ENCODE measurements at regions not wholly inside any gene's neighbourhood (a gene's known extent, or its start where the extent isn't known, plus 50 kb on each side); places are given as distances from the start of the nearest gene placed in this dataset.

DNA sequence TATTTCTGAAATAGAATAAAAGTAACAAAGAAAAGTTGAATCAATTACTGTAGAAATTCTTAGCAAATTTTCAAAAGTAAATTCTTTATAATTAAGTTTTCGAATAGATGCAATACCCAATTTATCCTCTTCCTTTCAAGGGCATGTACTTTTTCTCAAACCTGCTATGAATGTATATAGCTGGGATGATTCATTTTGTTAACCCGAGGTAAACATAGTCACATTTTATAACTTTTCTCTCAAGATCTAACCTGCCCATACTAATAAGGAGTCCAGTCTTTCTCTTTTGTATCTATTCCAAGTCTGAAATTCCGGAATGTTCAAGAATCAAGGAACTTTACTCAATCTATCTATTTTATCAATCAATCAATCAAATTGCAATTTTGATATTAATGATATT is 1072.9 kb downstream of the REEP3 start:
- Histone ChIP-seq H3K27me3 (no peaks in the 10 kb centered on the region), H3K36me3 (no peaks in the 10 kb centered on the region), H3K4me3 (no peak overlapping the region), H3K27ac (no peak overlapping the region), H3K9me3 (no peaks in the 10 kb centered on the region), H3K4me1 (no peaks in the 10 kb centered on the region)
- WGBS, 2 donors = 70 to 84% methylated on average over 3 of the region's 3 CpGs
- intact Hi-C loops (cut with DNase I) = no loop called here
- TF ChIP-seq POLR2A (IDR thresholded peaks at IDR 0.05) = no peak
- TF ChIP-seq, protein P1, sequence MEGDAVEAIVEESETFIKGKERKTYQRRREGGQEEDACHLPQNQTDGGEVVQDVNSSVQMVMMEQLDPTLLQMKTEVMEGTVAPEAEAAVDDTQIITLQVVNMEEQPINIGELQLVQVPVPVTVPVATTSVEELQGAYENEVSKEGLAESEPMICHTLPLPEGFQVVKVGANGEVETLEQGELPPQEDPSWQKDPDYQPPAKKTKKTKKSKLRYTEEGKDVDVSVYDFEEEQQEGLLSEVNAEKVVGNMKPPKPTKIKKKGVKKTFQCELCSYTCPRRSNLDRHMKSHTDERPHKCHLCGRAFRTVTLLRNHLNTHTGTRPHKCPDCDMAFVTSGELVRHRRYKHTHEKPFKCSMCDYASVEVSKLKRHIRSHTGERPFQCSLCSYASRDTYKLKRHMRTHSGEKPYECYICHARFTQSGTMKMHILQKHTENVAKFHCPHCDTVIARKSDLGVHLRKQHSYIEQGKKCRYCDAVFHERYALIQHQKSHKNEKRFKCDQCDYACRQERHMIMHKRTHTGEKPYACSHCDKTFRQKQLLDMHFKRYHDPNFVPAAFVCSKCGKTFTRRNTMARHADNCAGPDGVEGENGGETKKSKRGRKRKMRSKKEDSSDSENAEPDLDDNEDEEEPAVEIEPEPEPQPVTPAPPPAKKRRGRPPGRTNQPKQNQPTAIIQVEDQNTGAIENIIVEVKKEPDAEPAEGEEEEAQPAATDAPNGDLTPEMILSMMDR (IDR thresholded peaks at IDR 0.05) = no peak
- no peak for DNase-seq

DNA sequence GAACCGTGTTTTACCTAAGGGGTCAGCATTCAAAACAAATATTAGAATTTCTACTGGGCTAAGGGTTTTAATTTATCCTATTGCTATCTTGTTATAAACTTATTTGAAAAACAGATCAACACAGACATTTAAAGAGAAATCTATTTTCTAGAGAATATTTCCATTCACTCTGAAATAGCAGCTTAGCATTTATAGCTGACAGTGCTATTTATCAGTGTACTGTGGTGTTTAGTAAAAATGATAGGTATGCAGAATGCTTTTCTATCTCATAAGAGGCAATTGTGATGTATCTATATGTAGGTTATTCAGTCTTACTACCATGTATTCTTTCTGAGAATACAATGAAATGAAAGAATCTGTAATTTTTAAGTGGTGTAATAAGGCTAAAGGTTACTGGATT is 1077.4 kb downstream of the REEP3 start:
- intact Hi-C loops (cut with DNase I) = no loop called here
- DNase-seq = no peak
- WGBS, 2 donors = 80 to 83% methylated on average over 1 of the region's 1 CpG
- H3K4me3 ChIP-seq = no peak overlapping the region
- H3K27ac ChIP-seq = no peak overlapping the region
- no peaks in the 10 kb centered on the region for H3K9me3 ChIP-seq
- H3K27me3 ChIP-seq = no peaks in the 10 kb centered on the region
- TF ChIP-seq, protein P1 (IDR thresholded peaks at IDR 0.05) = no peak
- no peak for TF ChIP-seq POLR2A (IDR thresholded peaks at IDR 0.05)
- H3K4me1 ChIP-seq = no peaks in the 10 kb centered on the region
- H3K36me3 ChIP-seq = no peaks in the 10 kb centered on the region

DNA sequence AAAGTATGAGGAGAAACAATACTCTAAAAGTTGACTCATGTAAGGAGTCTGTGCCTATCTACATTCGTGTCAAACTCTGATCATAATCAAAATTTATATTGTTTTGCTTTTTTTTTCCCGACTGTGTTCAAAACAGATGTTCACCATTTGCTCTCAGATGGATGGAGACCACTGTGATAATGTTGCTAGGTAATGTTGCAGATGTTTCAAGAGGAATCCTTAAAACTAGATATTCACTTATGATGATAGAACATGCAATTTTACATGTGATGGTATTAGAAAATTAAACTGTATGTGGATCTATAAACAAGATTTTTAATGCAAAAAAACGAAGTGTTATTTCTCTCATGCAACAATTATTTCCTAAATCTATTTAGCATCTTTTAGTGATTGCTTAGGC is 1080.1 kb downstream of the REEP3 start:
- no peak for DNase-seq
- intact Hi-C loops (cut with DNase I) = no loop called here
- H3K4me3 ChIP-seq = no peak overlapping the region
- 34% methylated on average over 3 of the region's 3 CpGs for WGBS, 2 donors
- no peaks in the 10 kb centered on the region for H3K27me3 ChIP-seq
- H3K36me3 ChIP-seq = no peaks in the 10 kb centered on the region
- no peak overlapping the region for H3K27ac ChIP-seq
- no peaks in the 10 kb centered on the region for H3K9me3 ChIP-seq
- no peak for TF ChIP-seq POLR2A (IDR thresholded peaks at IDR 0.05)
- TF ChIP-seq, protein P1 (IDR thresholded peaks at IDR 0.05) = no peak
- H3K4me1 ChIP-seq = no peaks in the 10 kb centered on the region

DNA sequence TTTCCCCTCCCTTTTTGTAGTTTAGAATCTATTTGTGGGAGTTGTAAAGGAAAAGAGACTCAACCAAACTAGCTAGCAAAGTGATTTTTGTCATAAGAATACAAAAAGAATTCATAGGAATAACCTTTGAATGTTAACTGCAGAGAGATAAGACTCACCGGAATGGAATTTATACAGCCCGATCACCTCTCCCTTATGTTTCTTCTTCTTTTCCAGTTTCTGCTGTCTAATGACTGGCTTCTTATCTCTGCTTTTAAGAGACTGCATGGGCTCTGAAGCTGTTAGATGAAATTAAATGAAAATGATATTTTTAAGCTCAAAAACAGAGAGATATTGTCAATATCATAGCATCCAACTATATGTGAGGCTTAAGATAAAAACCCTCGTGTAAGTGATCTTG is 1095.9 kb downstream of the REEP3 start:
- DNase-seq = no peak
- TF ChIP-seq, protein P1 (IDR thresholded peaks at IDR 0.05) = no peak
- TF ChIP-seq POLR2A (IDR thresholded peaks at IDR 0.05) = no peak
- Histone ChIP-seq H3K4me3 (no peak overlapping the region), H3K36me3 (no peaks in the 10 kb centered on the region), H3K4me1 (no peaks in the 10 kb centered on the region), H3K27ac (no peak overlapping the region), H3K27me3 (no peaks in the 10 kb centered on the region), H3K9me3 (peaks cover 0 to 6% (median 0%) of the 10 kb centered on the region in 3 donors)
- WGBS, 2 donors = 59 to 68% methylated on average over 3 of the region's 3 CpGs
- intact Hi-C loops (cut with DNase I) = no loop called here

DNA sequence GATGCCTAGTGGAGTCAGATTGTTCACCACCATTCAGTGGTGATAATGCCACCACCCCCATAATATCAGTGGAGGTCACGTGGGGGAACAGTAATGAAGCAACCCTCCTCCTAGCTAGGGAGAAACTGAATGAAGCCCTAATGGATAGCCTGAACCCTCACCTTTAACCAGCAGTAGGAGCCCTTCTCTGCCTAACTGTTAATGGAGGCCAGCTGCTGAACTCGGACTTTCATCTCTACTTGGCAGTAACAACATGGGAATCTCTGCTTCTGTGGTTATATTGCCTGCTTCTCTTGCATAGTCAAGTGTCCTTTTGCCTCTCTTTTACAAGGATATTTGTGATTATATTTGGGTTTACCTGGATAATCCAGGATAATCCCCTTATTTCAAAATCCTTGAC is 1097.9 kb downstream of the REEP3 start:
- no peak overlapping the region for H3K27ac ChIP-seq
- no peak for DNase-seq
- H3K4me3 ChIP-seq = no peak overlapping the region
- WGBS, 2 donors = 27 to 52% methylated on average over 2 of the region's 2 CpGs
- H3K36me3 ChIP-seq = no peaks in the 10 kb centered on the region
- no peaks in the 10 kb centered on the region for H3K27me3 ChIP-seq
- intact Hi-C loops (cut with DNase I) = no loop called here
- H3K9me3 ChIP-seq = peaks cover 0 to 6% (median 0%) of the 10 kb centered on the region in 3 donors
- H3K4me1 ChIP-seq = no peaks in the 10 kb centered on the region
- TF ChIP-seq, protein P1 (IDR thresholded peaks at IDR 0.05) = no peak
- TF ChIP-seq POLR2A (IDR thresholded peaks at IDR 0.05) = no peak

Measured in esophagus squamous epithelium (tissue), 5 donors.